Eye (tissue), 1 donor: ENCODE measurements at regions not wholly inside any gene's neighbourhood (a gene's known extent, or its start where the extent isn't known, plus 50 kb on each side); places are given as distances from the start of the nearest gene placed in this dataset.

ENCODE experiments used
- DNase-seq: peaks from one replicate; pipeline ENCODE4 v3.0.0-alpha.2; 2015

- DNase-seq: no peak
These were observed 56.8 kb downstream of the IFNG start for GRCh38 chr12:68102731-68103130.

- DNase-seq: no peak
These were observed 57.4 kb downstream of the IFNG start for GRCh38 chr12:68102163-68102562.

GRCh38 chr12:68100241-68100640 lies 59.3 kb downstream of the IFNG start:
- DNase-seq: no peak

GRCh38 chr12:68098939-68099338 lies 60.6 kb downstream of the IFNG start:
- DNase-seq: no peak

GRCh38 chr12:68097386-68097785 lies 62.2 kb downstream of the IFNG start:
- DNase-seq: no peak

GRCh38 chr12:68094645-68095395 lies 64.7 kb downstream of the IFNG start:
- DNase-seq: no peak

- DNase-seq: no peak
These were observed 65.3 kb downstream of the IFNG start for GRCh38 chr12:68094195-68094594.

GRCh38 chr12:68092976-68093375 lies 66.6 kb downstream of the IFNG start:
- DNase-seq: no peak

GRCh38 chr12:68089101-68089500 lies 70.4 kb downstream of the IFNG start:
- no peak for DNase-seq

- peak; percentile 7 for DNase-seq
These were observed 73.4 kb downstream of the IFNG start for GRCh38 chr12:68086019-68086603.

- DNase-seq: no peak
These were observed 78.0 kb downstream of the IFNG start for GRCh38 chr12:68081561-68081960.

- no peak for DNase-seq
These were observed 79.0 kb downstream of the IFNG start for GRCh38 chr12:68080577-68080976.

GRCh38 chr12:68078737-68079136 lies 80.8 kb downstream of the IFNG start:
- no peak for DNase-seq

- DNase-seq: no peak
These were observed 84.1 kb downstream of the IFNG start for GRCh38 chr12:68075416-68075815.

GRCh38 chr12:68074306-68075027 lies 85.1 kb downstream of the IFNG start:
- DNase-seq: no peak

GRCh38 chr12:68070957-68071356 lies 81.7 kb downstream of the IFNG-AS1 start:
- DNase-seq: no peak
